GM19324 (cell line): ENCODE measurements at regions not wholly inside any gene's neighbourhood (a gene's known extent, or its start where the extent isn't known, plus 50 kb on each side); places are given as distances from the start of the nearest gene placed in this dataset.

Source experiments
- ATAC-seq: cut with Tn5 transposase; IDR thresholded peaks from one replicate; pipeline ENCODE4 v1.9.1; 2021; ENCODE audit warnings: mild to moderate bottlenecking, moderate library complexity; ENCODE audit not compliant: unreplicated experiment, low FRiP score

DNA sequence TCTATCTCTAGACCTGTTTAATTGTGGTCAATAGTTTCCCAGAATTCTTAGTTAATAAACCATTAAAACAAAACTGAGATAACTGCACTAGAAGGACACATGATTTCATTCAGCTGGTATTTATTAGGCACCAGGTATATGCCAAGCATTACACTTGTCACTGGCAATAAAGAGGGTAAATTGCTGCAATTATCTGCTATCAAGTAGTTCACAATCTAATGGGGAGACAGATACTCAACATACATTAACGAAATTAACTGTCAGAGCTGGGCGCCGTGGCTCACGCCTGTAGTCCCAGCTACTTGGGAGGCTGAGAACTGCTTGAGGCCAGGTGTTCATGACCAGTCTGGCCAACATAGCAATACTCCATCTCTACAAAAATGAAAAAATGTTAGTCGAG is 71.7 kb upstream of the WIPF1 start:
- ATAC-seq = no peak

GRCh38 chr2:174668075-174668474 is 70.5 kb upstream of the WIPF1 start:
- no peak for ATAC-seq

DNA sequence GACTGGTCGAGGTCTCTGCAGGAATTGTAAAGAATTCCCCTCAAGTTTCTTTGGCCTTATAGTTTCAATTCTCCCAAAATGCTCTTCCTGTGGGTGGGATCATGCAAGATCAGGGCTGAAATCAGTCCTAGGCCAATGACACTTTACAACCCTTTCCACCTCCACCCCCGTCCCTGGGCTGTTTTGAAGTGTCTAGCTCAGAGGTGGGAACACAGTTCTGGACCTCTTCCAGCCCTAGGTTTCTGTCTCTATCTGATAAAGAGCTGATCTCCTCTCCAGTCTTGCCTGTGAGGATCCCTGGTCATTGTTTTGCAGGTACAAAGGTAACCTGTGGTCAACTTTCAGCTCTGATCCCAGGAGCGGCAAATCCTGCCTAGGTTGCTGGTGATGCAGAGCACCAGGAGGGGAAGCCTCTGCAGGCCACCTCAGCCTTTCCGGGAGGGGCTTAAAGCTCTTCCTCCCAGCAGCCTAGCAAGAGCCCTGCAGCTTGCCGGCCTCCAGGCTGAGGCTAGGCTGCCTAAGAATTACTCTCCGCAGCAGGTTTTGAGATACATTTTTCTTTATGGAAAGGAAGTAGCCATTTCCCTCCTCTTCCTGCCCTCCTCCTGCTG is 69.8 kb upstream of the WIPF1 start:
- no peak for ATAC-seq

DNA sequence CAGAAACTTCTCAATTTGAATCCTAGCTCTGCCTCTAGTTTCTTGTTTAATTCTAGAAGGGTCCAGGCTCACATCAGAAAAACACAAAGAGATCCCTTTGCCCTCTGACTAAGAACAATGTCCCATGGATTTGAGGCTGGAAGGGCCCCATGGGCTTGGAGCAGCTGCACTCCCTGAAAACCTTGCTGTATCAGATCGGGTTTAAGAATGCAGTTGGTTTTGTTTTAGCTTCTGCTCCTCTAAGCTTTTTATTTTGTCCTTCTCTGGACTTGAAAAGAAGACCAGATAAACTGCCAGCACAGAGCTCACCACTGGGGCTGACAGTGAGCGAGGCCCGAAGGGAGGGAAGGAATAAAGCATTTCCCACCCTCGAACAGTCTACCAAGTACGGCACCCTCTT is 69.2 kb upstream of the WIPF1 start:
- ATAC-seq = no peak

- no peak for ATAC-seq
Observed at GRCh38 chr2:174666312-174666711, 68.7 kb upstream of the WIPF1 start.

GRCh38 chr2:174664084-174664759 is 66.6 kb upstream of the WIPF1 start:
- no peak for ATAC-seq

GRCh38 chr2:174663550-174663949 is 65.9 kb upstream of the WIPF1 start:
- ATAC-seq = no peak

DNA sequence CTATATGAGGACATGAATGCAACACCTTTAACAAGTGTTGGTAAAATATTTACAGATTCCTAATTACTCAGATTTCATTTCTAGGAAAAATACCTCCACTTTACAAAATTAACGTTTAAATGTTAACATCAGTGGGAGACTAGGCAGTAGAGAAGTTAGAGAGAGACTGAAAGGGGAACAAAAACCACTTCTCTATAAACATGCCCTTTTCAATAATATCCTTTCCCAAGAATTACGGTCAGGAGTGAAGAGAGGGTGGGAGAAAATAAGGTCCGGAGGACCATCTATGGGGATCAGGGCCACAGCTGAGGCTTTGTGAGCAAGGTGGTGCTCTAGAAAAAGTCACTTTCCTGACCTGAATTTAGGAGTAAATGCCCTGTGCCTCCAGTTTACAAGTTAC is 65.3 kb upstream of the WIPF1 start:
- ATAC-seq = no peak

DNA sequence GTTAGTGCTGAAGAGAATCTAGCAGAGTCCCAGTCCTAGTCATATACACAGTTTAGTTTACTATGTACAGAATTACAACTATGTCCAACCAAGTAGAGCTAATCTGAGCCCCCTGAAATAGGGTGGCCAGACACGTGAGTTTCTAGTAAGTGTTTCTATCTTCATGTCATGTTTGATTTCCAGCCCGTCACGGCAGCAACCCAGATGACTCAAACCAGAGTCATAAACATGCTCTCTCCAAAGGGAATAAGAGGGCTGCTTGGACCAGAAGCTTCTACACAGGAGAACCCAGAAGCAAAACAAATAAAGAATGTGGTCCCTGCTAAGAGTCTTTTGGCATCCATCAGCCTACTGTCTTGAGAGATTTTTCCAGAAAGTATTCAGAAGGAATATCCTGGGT is 64.9 kb upstream of the WIPF1 start:
- ATAC-seq = no peak

DNA sequence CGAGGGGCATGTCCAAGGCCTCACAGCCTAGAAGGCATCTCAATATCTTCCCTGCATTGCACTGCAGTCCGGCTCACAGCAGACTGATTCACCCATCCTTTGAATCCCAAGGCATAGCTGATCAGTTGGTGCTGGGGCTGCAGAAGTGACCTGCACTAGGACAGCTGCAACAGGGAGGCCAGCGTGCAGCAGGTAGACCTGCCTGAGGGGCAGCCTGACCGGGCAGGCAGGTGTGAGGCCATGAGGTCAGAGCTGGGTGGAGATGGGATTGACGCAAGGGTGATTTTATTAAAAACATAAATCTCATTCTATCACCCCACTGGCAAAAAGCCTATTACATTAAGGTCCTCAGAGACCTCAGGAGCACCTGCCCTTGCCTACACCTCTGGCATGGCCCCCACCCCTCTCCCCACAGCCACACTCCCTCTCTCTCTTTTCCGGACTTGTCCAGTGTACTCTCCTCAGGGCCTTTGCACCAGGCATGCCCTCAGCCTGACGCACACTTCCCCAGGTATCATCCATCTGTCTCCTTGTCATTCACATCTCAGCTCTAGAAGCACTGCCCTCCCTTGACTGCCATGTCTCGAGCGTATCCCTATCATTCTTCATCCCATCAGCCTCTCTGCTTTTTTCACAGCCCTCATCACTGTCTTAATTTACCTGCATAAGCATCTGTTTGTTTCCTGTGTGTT is 63.5 kb upstream of the WIPF1 start:
- ATAC-seq = no peak

DNA sequence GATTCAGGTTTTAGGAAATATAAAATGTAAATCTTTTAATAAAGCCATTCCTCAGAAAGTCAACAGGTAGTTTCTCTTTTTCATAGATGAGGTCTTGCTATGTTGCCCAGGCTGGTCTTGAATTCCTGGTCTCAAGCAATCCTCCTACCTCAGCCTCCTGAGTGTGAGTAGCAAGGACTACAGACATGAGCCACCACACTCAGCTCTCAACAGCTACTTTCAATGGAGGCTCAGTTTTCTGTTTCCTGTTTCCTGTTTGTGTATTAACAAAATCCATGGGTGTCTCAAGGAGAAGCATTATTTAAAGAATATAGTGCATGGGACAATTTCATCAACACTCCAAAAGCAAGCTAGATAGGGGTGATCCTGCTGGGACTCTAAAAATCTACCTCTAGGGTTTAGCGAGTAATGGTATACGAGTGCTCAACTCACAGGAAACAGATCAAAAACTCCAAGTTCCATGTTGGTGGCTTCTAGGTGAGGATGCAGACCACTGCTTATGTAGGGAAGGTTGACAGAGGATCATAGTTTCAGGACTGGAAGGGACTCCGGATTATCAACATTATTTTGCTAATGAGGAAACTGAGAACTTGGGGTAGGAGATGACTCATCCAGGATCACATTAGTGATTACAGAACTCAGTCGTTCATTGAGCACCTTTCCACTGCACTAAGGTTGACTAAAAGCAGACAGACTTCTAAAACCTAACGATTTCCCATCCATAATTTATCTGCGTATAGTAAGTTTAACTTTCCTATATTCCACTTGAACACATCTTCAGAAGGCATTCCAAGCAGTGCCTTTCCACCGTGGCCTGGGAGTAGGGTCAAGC is 61.7 kb upstream of the WIPF1 start:
- ATAC-seq = no peak

DNA sequence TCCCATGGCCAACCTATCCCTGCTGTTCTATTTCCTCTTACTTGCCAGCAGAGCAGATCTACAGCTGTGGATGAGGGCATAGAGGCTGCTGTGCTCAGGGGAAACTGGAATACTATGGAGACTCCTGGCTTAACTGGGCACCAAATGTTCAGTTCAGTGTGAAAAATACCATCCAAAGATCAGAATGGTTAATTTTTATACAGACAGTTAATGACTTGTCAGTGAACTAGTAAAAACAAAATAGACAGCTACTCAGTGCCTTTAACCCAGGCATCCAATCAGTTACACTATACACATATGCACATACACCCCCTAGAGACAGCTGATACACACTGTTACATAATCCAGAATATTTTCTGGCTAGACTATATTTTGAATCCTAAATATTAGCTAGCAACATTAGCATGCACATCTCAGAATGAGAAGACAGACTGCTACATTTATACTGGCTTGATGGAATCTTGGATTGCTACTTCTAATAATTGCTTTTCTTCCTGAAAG is 59.1 kb upstream of the WIPF1 start:
- ATAC-seq = no peak

GRCh38 chr2:174656035-174656434 is 58.4 kb upstream of the WIPF1 start:
- ATAC-seq = no peak

GRCh38 chr2:174654419-174654941 is 56.9 kb upstream of the WIPF1 start:
- no peak for ATAC-seq

DNA sequence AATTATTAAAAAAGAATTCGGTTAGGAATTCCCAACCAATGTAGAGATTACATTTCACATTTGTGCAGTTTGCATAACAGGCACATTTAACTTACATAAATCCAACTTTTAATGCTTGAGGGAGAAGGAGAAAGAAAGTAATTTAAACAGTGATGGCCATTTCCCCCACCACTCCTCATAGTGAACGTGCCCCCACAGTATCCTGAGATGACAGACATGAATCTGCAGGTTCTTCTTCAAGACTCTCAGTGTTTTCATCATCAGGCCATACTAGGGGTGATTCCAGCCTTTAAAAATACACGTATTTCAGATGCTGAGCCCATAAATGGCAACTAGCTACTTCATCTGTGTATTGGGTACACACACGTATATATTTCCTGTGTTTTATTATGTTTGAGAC is 51.3 kb upstream of the WIPF1 start:
- no peak for ATAC-seq
